Trophoblast cell (in vitro differentiated cells and primary cell): ENCODE measurements at regions not wholly inside any gene's neighbourhood (a gene's known extent, or its start where the extent isn't known, plus 50 kb on each side); places are given as distances from the start of the nearest gene placed in this dataset.

Experiments used
- DNase-seq, 2 donors: peaks; one replicate each; pipeline ENCODE4 v3.0.0-alpha.2; 2016
- H2AFZ ChIP-seq: 2 replicates; pipeline ENCODE4 v1.6.1; 2013; ENCODE audit warnings: low read length, moderate library complexity, mild to moderate bottlenecking; ENCODE audit not compliant: insufficient read depth, poor library complexity
- H2AK5ac ChIP-seq: 2 replicates; pipeline ENCODE4 v1.6.1; 2013; ENCODE audit warnings: mild to moderate bottlenecking, low read length
- H2BK120ac ChIP-seq: 2 replicates; pipeline ENCODE4 v1.6.1; 2013; ENCODE audit warnings: low read length, mild to moderate bottlenecking, moderate library complexity; ENCODE audit not compliant: insufficient read depth, poor library complexity
- H2BK12ac ChIP-seq: 2 replicates; pipeline ENCODE4 v1.6.1; 2013; ENCODE audit warnings: mild to moderate bottlenecking, low read length, moderate library complexity
- H2BK5ac ChIP-seq: 2 replicates; pipeline ENCODE4 v1.6.1; 2013; ENCODE audit warnings: low read length, low read depth, moderate library complexity, mild to moderate bottlenecking; ENCODE audit not compliant: poor library complexity
- H3K14ac ChIP-seq: 2 replicates; pipeline ENCODE4 v1.6.1; 2013; ENCODE audit warnings: mild to moderate bottlenecking, low read length
- H3K18ac ChIP-seq: 2 replicates; pipeline ENCODE4 v1.6.1; 2013; ENCODE audit warnings: mild to moderate bottlenecking, low read length
- H3K23ac ChIP-seq: 2 replicates; pipeline ENCODE4 v1.6.1; 2013; ENCODE audit warnings: low read length
- H3K27ac ChIP-seq: 2 replicates; pipeline ENCODE4 v1.5.1; 2013; ENCODE audit warnings: low read depth, mild to moderate bottlenecking, inconsistent platforms, low read length, moderate library complexity
- H3K27me3 ChIP-seq: 2 replicates; pipeline ENCODE4 v1.6.1; 2013; ENCODE audit warnings: inconsistent platforms, mild to moderate bottlenecking, low read length, moderate library complexity; ENCODE audit not compliant: insufficient read depth
- H3K36me3 ChIP-seq, 2 experiments: 1 replicate in 1 of 2; 2 replicates in 1 of 2; pipeline ENCODE4 v1.6.1; 2013; ENCODE audit warnings: low read length in 2 of 2, mild to moderate bottlenecking in 2 of 2, moderate library complexity in 1 of 2; ENCODE audit not compliant: insufficient read depth in 2 of 2, control insufficient read depth in 1 of 2
- H3K4ac ChIP-seq: 2 replicates; pipeline ENCODE4 v1.6.1; 2013; ENCODE audit warnings: low read depth, mild to moderate bottlenecking, low read length, moderate library complexity
- H3K4me1 ChIP-seq, 2 experiments: 1 replicate in 1 of 2; 2 replicates in 1 of 2; pipeline ENCODE4 v1.6.1; 2013; ENCODE audit warnings: low read length in 2 of 2, mild to moderate bottlenecking in 2 of 2, moderate library complexity in 1 of 2; ENCODE audit not compliant: insufficient read depth in 2 of 2, control insufficient read depth in 1 of 2
- H3K4me2 ChIP-seq: 2 replicates; pipeline ENCODE4 v1.6.1; 2013; ENCODE audit warnings: inconsistent platforms, mild to moderate bottlenecking, low read length, moderate library complexity
- H3K4me3 ChIP-seq: 2 replicates; pipeline ENCODE4 v1.5.1; 2013; ENCODE audit warnings: mild to moderate bottlenecking, low read depth, low read length, inconsistent platforms
- H3K79me1 ChIP-seq: one replicate; pipeline ENCODE4 v1.6.1; 2013; ENCODE audit warnings: low read length
- H3K79me2 ChIP-seq: 2 replicates; pipeline ENCODE4 v1.6.1; 2013; ENCODE audit warnings: low read length, mild to moderate bottlenecking; ENCODE audit not compliant: control insufficient read depth, insufficient read depth, poor library complexity
- H3K9ac ChIP-seq: 2 replicates; pipeline ENCODE4 v1.6.1; 2013; ENCODE audit warnings: mild to moderate bottlenecking, low read length
- H3K9me3 ChIP-seq: 2 replicates; pipeline ENCODE4 v1.6.1; 2013; ENCODE audit warnings: low read depth, mild to moderate bottlenecking, control low read depth, inconsistent platforms, low read length; ENCODE audit not compliant: insufficient read depth
- H4K12ac ChIP-seq: 2 replicates; pipeline ENCODE4 v1.6.1; 2013; ENCODE audit warnings: low read depth, mild to moderate bottlenecking, low read length, moderate library complexity
- H4K8ac ChIP-seq: 2 replicates; pipeline ENCODE4 v1.6.1; 2013; ENCODE audit warnings: low read depth, mild to moderate bottlenecking, low read length, moderate library complexity
- H4K91ac ChIP-seq: one replicate; pipeline ENCODE4 v1.6.1; 2013; ENCODE audit warnings: low read depth, mild to moderate bottlenecking, low read length, moderate library complexity
- WGBS: extraction: QIAGEN DNeasy Blood & Tissue Kit; methylation state at CpG from one replicate; pipeline ENCODE4 v1.1.7; 2013; ENCODE audit warnings: missing lambda C conversion rate; ENCODE audit not compliant: insufficient read length, insufficient coverage; ENCODE audit errors: extremely low coverage; 5-methylcytosine and 5-hydroxymethylcytosine counted together

GRCh38 chrX:830532-830931 is 199.9 kb downstream of the SHOX start:
- no CpG with 5 or more reads among the region's 6 CpGs for WGBS
- Histone ChIP-seq H4K91ac (no peak overlapping the region), H3K14ac (no peak overlapping the region), H2BK5ac (no peak overlapping the region), H2AK5ac (no peak overlapping the region), H3K79me1 (no peaks in the 10 kb centered on the region), H2BK120ac (no peak overlapping the region), H3K4ac (no peak overlapping the region), H3K36me3 (peaks cover 0 to 2% of the 10 kb centered on the region in 2 experiments), H3K4me3 (no peak overlapping the region), H3K9me3 (no peaks in the 10 kb centered on the region), H3K27me3 (no peaks in the 10 kb centered on the region), H3K4me2 (no peak overlapping the region), H3K4me1 (peaks cover 0 to 2% of the 10 kb centered on the region in 2 experiments), H4K12ac (no peak overlapping the region), H4K8ac (no peak overlapping the region), H3K27ac (no peak overlapping the region), H3K79me2 (no peaks in the 10 kb centered on the region), H3K18ac (no peak overlapping the region), H3K23ac (no peak overlapping the region), H2BK12ac (no peak overlapping the region), H2AFZ (no peak overlapping the region), H3K9ac (no peak overlapping the region)
- no peak for DNase-seq

- Histone ChIP-seq H2BK120ac (no peak overlapping the region), H3K79me1 (no peaks in the 10 kb centered on the region), H3K9ac (no peak overlapping the region), H3K4ac (no peak overlapping the region), H3K79me2 (no peaks in the 10 kb centered on the region), H3K36me3 (peaks cover 0 to 2% of the 10 kb centered on the region in 2 experiments), H2AK5ac (no peak overlapping the region), H3K18ac (no peak overlapping the region), H3K4me1 (peaks cover 0 to 2% of the 10 kb centered on the region in 2 experiments), H3K4me3 (no peak overlapping the region), H3K14ac (no peak overlapping the region), H2AFZ (no peak overlapping the region), H3K27ac (no peak overlapping the region), H4K91ac (no peak overlapping the region), H3K4me2 (no peak overlapping the region), H3K23ac (no peak overlapping the region), H4K12ac (no peak overlapping the region), H2BK5ac (no peak overlapping the region), H2BK12ac (no peak overlapping the region), H4K8ac (no peak overlapping the region), H3K27me3 (no peaks in the 10 kb centered on the region), H3K9me3 (no peaks in the 10 kb centered on the region)
- DNase-seq: no peak
- no CpG with 5 or more reads among the region's 3 CpGs for WGBS
Measured at GRCh38 chrX:829145-829544, 198.6 kb downstream of the SHOX start.

- H3K4ac ChIP-seq: no peak overlapping the region
- no CpG with 5 or more reads among the region's 8 CpGs for WGBS
Measured at GRCh38 chrX:828411-828959, 197.9 kb downstream of the SHOX start.

GRCh38 chrX:826448-826847 is 195.9 kb downstream of the SHOX start:
- Histone ChIP-seq H3K23ac (no peak overlapping the region), H2AFZ (no peak overlapping the region), H3K4ac (no peak overlapping the region), H2BK12ac (no peak overlapping the region), H2BK5ac (no peak overlapping the region), H3K4me1 (peaks cover 0 to 2% of the 10 kb centered on the region in 2 experiments), H3K4me2 (no peak overlapping the region), H3K27me3 (no peaks in the 10 kb centered on the region), H3K79me1 (no peaks in the 10 kb centered on the region), H4K8ac (no peak overlapping the region), H3K9me3 (no peaks in the 10 kb centered on the region), H3K9ac (no peak overlapping the region), H4K91ac (no peak overlapping the region), H3K14ac (no peak overlapping the region), H3K79me2 (no peaks in the 10 kb centered on the region), H2AK5ac (no peak overlapping the region), H3K18ac (no peak overlapping the region), H2BK120ac (no peak overlapping the region), H3K27ac (no peak overlapping the region), H4K12ac (no peak overlapping the region), H3K36me3 (no peaks in the 10 kb centered on the region), H3K4me3 (no peak overlapping the region)
- no CpG with 5 or more reads among the region's 9 CpGs for WGBS
- no peak for DNase-seq

More at GRCh38 chrX:828411-828959, 197.9 kb downstream of the SHOX start:
- Histone ChIP-seq H3K9ac (no peak overlapping the region), H3K4me3 (no peak overlapping the region), H3K14ac (no peak overlapping the region), H2BK12ac (no peak overlapping the region), H3K23ac (no peak overlapping the region), H4K8ac (no peak overlapping the region), H2AFZ (no peak overlapping the region), H2BK5ac (no peak overlapping the region), H4K12ac (no peak overlapping the region), H3K18ac (no peak overlapping the region), H3K27me3 (no peaks in the 10 kb centered on the region), H3K4me1 (peaks cover 0 to 2% of the 10 kb centered on the region in 2 experiments), H2BK120ac (no peak overlapping the region), H3K27ac (no peak overlapping the region), H4K91ac (no peak overlapping the region), H3K9me3 (no peaks in the 10 kb centered on the region), H3K79me2 (no peaks in the 10 kb centered on the region), H3K36me3 (peaks cover 0 to 2% of the 10 kb centered on the region in 2 experiments), H2AK5ac (no peak overlapping the region), H3K79me1 (no peaks in the 10 kb centered on the region), H3K4me2 (no peak overlapping the region)
- peak in 1 of 2 donors; percentile 1 for DNase-seq
